Upper lobe of left lung (tissue), 4 donors: ENCODE measurements at regions not wholly inside any gene's neighbourhood (a gene's known extent, or its start where the extent isn't known, plus 50 kb on each side); places are given as distances from the start of the nearest gene placed in this dataset.

ENCODE experiments used
- EP300 ChIP-seq, 4 donors: sonication (generic); formaldehyde crosslinking; IDR thresholded peaks; one replicate each; pipeline ENCODE4 v1.5.1; 2017; ENCODE audit warnings: antibody characterized with exemption in 4 of 4, control low read depth in 2 of 4
- POLR2A ChIP-seq, 4 donors: fragments of 450-650 bp; IDR thresholded peaks; one replicate each; pipeline ENCODE4 v1.5.1; 2016 to 2017; ENCODE audit warnings: antibody characterized with exemption in 4 of 4, mild to moderate bottlenecking in 2 of 4
- POLR2AphosphoS5 ChIP-seq, 2 donors: sonication (generic); formaldehyde crosslinking; IDR thresholded peaks; one replicate each; pipeline ENCODE4 v1.5.1; 2017; ENCODE audit warnings: antibody characterized with exemption in 2 of 2
- TF ChIP-seq, protein P1 (sequence below), 6 experiments: fragments of 450-650 bp in 4 of 6; fragments of 200-600 bp in 2 of 6; sonication (generic) in 2 of 6; IDR thresholded peaks; one replicate each; pipeline ENCODE4 v1.5.1; 2016 to 2019; ENCODE audit warnings: antibody characterized with exemption in 6 of 6

DNA sequence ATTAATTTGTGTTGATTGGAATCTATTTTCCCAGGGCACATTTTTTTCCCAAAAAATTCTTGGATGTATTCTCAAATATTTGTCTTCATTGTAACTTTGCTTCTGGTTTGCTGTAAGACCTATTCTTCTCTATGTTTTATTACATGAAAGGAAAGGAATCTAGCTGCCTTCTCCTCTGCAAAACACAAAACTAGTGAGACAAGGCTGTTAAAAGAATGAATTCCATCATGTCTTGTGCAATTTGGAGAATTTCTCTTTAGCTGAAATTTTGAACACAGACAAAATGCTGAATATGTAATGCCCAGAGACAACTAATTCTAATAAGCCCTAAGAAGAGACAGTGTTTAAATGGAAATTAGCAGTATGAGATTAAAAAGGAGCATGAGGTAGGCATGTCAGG, 275.9 kb downstream of the CDH20 start:
- TF ChIP-seq, protein P1, sequence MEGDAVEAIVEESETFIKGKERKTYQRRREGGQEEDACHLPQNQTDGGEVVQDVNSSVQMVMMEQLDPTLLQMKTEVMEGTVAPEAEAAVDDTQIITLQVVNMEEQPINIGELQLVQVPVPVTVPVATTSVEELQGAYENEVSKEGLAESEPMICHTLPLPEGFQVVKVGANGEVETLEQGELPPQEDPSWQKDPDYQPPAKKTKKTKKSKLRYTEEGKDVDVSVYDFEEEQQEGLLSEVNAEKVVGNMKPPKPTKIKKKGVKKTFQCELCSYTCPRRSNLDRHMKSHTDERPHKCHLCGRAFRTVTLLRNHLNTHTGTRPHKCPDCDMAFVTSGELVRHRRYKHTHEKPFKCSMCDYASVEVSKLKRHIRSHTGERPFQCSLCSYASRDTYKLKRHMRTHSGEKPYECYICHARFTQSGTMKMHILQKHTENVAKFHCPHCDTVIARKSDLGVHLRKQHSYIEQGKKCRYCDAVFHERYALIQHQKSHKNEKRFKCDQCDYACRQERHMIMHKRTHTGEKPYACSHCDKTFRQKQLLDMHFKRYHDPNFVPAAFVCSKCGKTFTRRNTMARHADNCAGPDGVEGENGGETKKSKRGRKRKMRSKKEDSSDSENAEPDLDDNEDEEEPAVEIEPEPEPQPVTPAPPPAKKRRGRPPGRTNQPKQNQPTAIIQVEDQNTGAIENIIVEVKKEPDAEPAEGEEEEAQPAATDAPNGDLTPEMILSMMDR (IDR thresholded peaks at IDR 0.05): no peak
- TF ChIP-seq POLR2A (IDR thresholded peaks at IDR 0.05): no peak
- no peak for TF ChIP-seq EP300 (IDR thresholded peaks at IDR 0.05)
- no peak for TF ChIP-seq POLR2AphosphoS5 (IDR thresholded peaks at IDR 0.05)
